ENCODE measurements at regions not wholly inside any gene's neighbourhood (a gene's known extent, or its start where the extent isn't known, plus 50 kb on each side); places are given as distances from the start of the nearest gene placed in this dataset.

DNA sequence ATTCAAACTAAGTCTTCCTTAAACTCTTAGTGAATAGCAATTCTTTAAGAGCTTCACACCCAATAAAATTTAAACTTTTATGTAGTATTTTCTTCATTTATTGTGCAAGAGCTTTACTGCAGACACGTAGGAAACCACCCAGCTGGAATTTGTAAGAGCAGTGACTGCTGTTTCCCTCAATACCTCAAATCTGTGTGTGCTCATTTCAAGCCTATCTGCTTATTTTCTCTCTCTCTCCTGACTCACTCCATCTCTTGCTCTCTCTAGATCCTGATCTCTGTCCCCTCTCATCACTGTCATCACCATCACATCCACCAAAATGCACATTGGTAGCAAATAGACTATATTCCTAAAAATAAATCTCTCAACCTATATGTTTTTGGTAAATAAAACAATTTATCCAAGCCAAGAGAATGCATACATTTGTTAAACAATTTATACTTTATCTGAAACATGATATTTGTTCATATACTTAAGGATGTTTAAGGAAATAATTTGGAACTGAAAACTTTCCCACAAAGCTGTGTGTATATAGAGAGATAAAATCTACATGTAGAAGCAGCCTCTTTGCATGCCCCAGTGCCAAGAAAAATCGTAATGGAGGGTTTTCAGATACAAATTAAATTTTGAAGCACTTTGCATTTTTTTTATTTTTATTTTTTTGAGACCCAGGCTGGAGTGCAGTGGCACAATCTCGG, 273.0 kb downstream of the TFAP2A start:
- Histone ChIP-seq H3K27me3 (replicated peaks; ENCODE audit: insufficient read depth, low read depth, low read length, poor library complexity) (no peaks in the 10 kb centered on the region), H3K36me3 (ENCODE audit: insufficient read depth, low read length, poor library complexity, severe bottlenecking) (no peaks in the 10 kb centered on the region), H3K4me1 (ENCODE audit: insufficient read depth, low read length, poor library complexity, severe bottlenecking) (no peaks in the 10 kb centered on the region), H3K27ac (ENCODE audit: low read depth, low read length, poor library complexity, severe bottlenecking) (no peak overlapping the region), H3K4me3 (ENCODE audit: low read depth, low read length, poor library complexity, severe bottlenecking) (no peak overlapping the region), H3K9me3 (ENCODE audit: low read depth, low read length, poor library complexity, severe bottlenecking) (no peaks in the 10 kb centered on the region)
- TF ChIP-seq EZH2 (IDR thresholded peaks at IDR 0.05; ENCODE audit: borderline replicate concordance, low read depth, low read length, poor library complexity, severe bottlenecking) = no peak
- TF ChIP-seq, protein P1, sequence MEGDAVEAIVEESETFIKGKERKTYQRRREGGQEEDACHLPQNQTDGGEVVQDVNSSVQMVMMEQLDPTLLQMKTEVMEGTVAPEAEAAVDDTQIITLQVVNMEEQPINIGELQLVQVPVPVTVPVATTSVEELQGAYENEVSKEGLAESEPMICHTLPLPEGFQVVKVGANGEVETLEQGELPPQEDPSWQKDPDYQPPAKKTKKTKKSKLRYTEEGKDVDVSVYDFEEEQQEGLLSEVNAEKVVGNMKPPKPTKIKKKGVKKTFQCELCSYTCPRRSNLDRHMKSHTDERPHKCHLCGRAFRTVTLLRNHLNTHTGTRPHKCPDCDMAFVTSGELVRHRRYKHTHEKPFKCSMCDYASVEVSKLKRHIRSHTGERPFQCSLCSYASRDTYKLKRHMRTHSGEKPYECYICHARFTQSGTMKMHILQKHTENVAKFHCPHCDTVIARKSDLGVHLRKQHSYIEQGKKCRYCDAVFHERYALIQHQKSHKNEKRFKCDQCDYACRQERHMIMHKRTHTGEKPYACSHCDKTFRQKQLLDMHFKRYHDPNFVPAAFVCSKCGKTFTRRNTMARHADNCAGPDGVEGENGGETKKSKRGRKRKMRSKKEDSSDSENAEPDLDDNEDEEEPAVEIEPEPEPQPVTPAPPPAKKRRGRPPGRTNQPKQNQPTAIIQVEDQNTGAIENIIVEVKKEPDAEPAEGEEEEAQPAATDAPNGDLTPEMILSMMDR (conservative IDR thresholded peaks at IDR 0.05; ENCODE audit: low read depth, low read length) = no peak
- DNase-seq (ENCODE audit: low spot score) = no peak
- BruUV-seq (replicated peaks) = no TSS peak
- POLR2A ChIA-PET (ENCODE audit: low non-redundant PET) = no interaction called here
- CTCF ChIA-PET = no interaction called here
- intact Hi-C loops (cut with micrococcal nuclease; ENCODE audit: unreplicated experiment) = no loop called here

- no TSS peak for BruUV-seq (replicated peaks)
- DNase-seq (ENCODE audit: low spot score) = no peak
- POLR2A ChIA-PET (ENCODE audit: low non-redundant PET) = no interaction called here
Observed at GRCh38 chr6:10140824-10141223, 274.1 kb downstream of the TFAP2A start.

DNA sequence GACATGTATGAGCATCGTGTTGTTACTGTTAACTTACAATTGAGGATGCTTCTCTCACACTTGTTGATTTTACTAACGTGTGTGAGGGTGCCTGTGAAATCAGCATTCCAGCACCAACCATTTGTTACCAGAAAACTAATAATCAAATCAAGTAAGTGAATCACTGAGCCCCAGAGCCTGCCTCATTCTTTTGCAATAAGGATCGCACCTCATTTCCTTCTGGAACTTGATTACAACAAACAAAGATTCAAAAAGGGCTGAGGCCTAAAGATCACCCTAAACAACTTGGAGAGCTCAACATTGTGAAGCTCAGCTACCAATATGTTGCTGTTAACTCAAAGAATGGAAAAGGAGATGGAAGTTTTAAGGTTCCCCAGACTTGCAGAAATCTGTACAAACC, 274.7 kb downstream of the TFAP2A start:
- intact Hi-C loops (cut with micrococcal nuclease; ENCODE audit: unreplicated experiment) = no loop called here
- BruUV-seq (replicated peaks) = no TSS peak
- H3K9me3 ChIP-seq (ENCODE audit: low read depth, low read length, poor library complexity, severe bottlenecking) = no peaks in the 10 kb centered on the region
- no peaks in the 10 kb centered on the region for H3K27me3 ChIP-seq (replicated peaks; ENCODE audit: insufficient read depth, low read depth, low read length, poor library complexity)
- H3K36me3 ChIP-seq (ENCODE audit: insufficient read depth, low read length, poor library complexity, severe bottlenecking) = no peaks in the 10 kb centered on the region
- H3K27ac ChIP-seq (ENCODE audit: low read depth, low read length, poor library complexity, severe bottlenecking) = no peak overlapping the region
- no peaks in the 10 kb centered on the region for H3K4me1 ChIP-seq (ENCODE audit: insufficient read depth, low read length, poor library complexity, severe bottlenecking)
- DNase-seq (ENCODE audit: low spot score) = no peak
- no peak overlapping the region for H3K4me3 ChIP-seq (ENCODE audit: low read depth, low read length, poor library complexity, severe bottlenecking)
- TF ChIP-seq EZH2 (IDR thresholded peaks at IDR 0.05; ENCODE audit: borderline replicate concordance, low read depth, low read length, poor library complexity, severe bottlenecking) = no peak
- TF ChIP-seq, protein P1 (conservative IDR thresholded peaks at IDR 0.05; ENCODE audit: low read depth, low read length) = no peak
- CTCF ChIA-PET = no interaction called here
- POLR2A ChIA-PET (ENCODE audit: low non-redundant PET) = no interaction called here

More at GRCh38 chr6:10140824-10141223, 274.1 kb downstream of the TFAP2A start:
- no peaks in the 10 kb centered on the region for H3K36me3 ChIP-seq (ENCODE audit: insufficient read depth, low read length, poor library complexity, severe bottlenecking)
- H3K9me3 ChIP-seq (ENCODE audit: low read depth, low read length, poor library complexity, severe bottlenecking) = no peaks in the 10 kb centered on the region
- no peaks in the 10 kb centered on the region for H3K4me1 ChIP-seq (ENCODE audit: insufficient read depth, low read length, poor library complexity, severe bottlenecking)
- no peaks in the 10 kb centered on the region for H3K27me3 ChIP-seq (replicated peaks; ENCODE audit: insufficient read depth, low read depth, low read length, poor library complexity)
- TF ChIP-seq, protein P1 (conservative IDR thresholded peaks at IDR 0.05; ENCODE audit: low read depth, low read length) = no peak
- no peak for TF ChIP-seq EZH2 (IDR thresholded peaks at IDR 0.05; ENCODE audit: borderline replicate concordance, low read depth, low read length, poor library complexity, severe bottlenecking)
- intact Hi-C loops (cut with micrococcal nuclease; ENCODE audit: unreplicated experiment) = no loop called here
- CTCF ChIA-PET = no interaction called here
- no peak overlapping the region for H3K4me3 ChIP-seq (ENCODE audit: low read depth, low read length, poor library complexity, severe bottlenecking)
- no peak overlapping the region for H3K27ac ChIP-seq (ENCODE audit: low read depth, low read length, poor library complexity, severe bottlenecking)

All from A673 (cell line).